GM21717 (cell line): ENCODE measurements at regions not wholly inside any gene's neighbourhood (a gene's known extent, or its start where the extent isn't known, plus 50 kb on each side); places are given as distances from the start of the nearest gene placed in this dataset.
"Not testable (repeated sequence)": the region's sequence is repeated elsewhere in the genome, so short reads cannot be mapped to it uniquely, and the experiment has no call there.

ENCODE experiments used
- ATAC-seq: cut with Tn5 transposase; IDR thresholded peaks from one replicate; pipeline ENCODE4 v1.9.1; 2021; ENCODE audit warnings: mild to moderate bottlenecking, moderate library complexity; ENCODE audit not compliant: unreplicated experiment

DNA sequence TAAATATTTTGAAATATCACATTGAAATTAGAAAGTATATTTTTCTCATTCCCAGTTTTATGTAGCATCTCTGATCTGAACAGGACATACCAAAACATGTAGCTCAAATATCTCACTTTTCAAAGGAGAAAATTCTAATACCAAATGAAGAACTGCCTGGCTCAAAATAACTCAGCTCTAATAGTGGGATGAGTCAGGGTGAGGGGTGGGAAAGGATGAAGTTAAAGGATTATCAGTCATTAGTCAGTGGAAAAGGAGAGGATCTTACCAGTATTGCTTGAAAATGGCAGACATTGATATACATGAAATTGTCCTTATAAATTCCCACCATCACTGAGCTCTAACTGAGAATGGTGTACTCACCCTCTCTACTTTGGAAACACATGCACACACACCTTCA is 803.2 kb downstream of the RAPGEF2 start:
- ATAC-seq = no peak

GRCh38 chr4:159906517-159906916 is 803.6 kb downstream of the RAPGEF2 start:
- no peak for ATAC-seq

DNA sequence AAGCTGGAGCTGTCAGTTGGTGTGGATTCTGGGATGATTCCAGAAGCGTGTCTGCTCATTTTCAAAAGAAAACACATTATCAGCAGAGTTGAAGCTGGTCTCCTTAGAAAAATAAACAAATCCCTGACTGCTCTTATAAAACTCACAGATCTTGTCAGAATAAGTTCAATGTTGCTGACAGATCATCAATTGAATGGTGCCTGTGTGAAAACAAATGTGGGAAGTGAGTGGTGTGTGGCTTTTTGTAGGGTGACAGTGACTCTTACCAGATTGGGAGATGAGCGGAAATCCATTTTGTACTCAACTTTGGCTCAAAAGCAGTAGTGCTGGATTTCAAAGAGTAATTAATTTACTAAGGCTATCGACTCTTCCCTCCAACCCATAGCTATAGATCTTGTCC is 807.8 kb downstream of the RAPGEF2 start:
- ATAC-seq = no peak

- ATAC-seq = no peak
These were observed 819.2 kb downstream of the RAPGEF2 start for GRCh38 chr4:159922119-159922518.

- ATAC-seq = no peak
These were observed 822.9 kb downstream of the RAPGEF2 start for GRCh38 chr4:159925770-159926169.

DNA sequence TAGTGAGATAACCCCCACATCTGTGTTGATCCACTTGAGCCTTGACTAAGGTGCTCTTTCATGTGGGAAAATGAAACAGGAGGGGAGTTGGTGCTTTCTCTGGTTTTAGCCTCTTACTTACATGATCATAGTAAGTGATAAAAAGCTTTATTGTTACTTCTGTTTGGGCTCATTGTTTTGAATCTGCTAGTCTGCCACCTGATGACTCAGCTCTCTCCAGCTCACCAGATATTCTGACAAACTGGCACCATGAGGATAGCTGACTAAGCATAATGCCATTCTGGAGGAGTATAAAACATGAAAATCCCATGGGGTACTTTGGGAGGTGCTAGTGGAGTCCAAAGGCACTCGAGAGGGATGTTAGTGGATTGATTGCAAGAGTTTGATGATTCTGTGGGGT is 824.0 kb downstream of the RAPGEF2 start:
- no peak for ATAC-seq

DNA sequence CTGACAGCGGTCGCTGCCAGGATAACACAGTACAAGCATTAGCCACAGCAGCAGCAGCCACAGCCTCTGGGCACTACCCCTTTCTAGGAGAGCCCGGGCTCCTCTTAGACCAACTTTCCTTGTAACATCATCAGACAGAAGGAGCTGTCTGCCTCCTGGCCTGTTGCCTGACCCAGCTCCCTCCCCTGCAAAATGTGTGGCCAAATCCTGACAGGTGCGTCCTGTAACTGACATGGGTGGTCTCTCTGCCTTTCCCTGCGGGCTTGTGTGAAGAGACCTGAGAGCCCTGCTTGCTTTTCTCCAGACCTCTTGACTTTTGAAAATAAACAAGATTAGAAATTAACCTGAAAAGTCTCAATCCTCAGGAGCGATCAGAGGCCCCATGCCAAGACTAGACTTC is 824.9 kb downstream of the RAPGEF2 start:
- no peak for ATAC-seq

GRCh38 chr4:159934602-159935001 is 831.7 kb downstream of the RAPGEF2 start:
- not testable (repeated sequence) for ATAC-seq

DNA sequence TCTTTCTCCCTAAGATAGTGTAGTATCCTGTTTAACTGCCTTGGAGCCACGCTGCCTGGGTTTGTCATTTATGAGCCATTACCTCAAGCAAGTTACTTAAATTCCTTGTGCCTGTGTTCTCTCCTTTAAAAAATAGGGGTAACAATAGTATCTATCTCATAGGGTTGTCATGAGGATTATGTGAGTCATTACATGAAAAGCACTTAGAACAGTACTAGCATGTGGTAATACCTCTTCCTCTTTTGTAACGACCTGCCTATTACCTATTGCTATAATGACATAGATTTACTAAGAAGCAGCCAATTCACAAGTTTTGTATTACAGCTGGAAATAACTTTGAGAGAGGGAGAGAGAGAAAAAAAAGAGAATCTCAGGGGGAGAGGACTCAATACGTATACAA is 834.7 kb downstream of the RAPGEF2 start:
- peak; percentile 97 for ATAC-seq

DNA sequence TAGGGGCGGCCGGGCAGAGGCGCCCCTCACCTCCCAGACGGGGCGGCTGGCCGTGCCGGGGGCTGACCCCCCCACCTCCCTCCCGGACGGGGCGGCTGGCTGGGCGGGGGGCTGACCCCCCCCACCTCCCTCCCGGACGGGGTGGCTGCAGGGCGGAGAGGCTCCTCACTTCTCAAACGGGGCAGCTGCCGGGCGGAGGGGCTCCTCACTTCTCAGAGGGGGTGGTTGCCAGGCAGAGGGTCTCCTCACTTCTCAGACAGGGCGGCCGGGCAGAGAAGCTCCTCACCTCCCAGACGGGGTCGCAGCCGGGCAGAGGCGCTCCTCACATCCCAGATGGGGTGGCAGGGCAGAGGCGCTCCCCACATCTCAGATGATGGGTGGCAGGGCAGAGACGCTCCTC is 836.8 kb downstream of the RAPGEF2 start:
- not testable (repeated sequence) for ATAC-seq

GRCh38 chr4:159941076-159941475 is 838.2 kb downstream of the RAPGEF2 start:
- no peak for ATAC-seq

GRCh38 chr4:159944477-159944876 is 841.6 kb downstream of the RAPGEF2 start:
- ATAC-seq = no peak

DNA sequence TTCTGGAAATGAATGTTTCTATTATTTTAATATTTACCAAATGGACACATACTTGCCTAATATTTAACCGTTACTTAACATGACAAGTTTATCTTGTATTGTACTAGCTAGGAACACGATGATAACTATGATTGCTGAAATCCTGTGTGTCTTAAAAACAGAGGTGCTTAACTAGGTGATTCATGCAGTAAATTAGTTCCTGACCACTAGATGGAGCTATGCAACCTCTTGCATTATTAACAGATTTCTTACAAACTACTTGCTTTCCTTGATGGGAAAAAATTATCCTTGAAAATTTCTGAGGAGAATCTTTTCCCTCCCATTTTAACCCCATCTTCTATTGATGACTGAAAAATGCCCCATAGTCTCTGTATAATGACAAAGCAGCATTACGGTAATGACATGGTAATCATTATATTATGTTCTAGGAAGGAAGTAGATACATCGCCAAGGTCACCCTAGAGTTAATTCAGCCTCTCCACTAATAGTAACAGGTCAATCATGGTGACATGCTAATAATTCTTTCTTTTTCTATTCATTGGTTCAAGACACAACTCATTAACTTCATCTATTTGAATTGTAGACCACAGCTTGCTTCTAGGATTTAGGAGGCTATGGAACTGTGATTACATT is 844.2 kb downstream of the RAPGEF2 start:
- peak; percentile 68 for ATAC-seq

- ATAC-seq = no peak
These were observed 847.8 kb downstream of the RAPGEF2 start for GRCh38 chr4:159950707-159951106.

DNA sequence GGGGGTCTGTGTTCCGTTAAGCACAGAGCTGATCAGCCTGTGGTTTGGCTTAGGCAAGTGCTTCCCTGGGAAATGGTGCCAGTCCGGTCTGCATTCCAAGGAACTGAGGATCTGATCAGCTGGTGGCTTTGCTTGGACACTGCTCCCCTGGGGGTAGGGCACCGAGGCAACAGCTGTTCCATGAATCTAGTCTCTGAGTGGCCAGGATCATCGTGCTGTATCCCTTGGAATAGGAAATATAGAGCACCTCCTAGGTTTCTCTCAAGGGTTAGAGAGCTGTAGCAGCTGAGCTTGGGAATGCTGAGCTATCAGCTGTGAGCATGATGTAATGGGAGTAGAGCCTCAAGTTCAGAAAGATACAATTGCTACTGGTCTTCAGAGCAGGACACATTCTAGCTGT is 863.9 kb downstream of the RAPGEF2 start:
- no peak for ATAC-seq

DNA sequence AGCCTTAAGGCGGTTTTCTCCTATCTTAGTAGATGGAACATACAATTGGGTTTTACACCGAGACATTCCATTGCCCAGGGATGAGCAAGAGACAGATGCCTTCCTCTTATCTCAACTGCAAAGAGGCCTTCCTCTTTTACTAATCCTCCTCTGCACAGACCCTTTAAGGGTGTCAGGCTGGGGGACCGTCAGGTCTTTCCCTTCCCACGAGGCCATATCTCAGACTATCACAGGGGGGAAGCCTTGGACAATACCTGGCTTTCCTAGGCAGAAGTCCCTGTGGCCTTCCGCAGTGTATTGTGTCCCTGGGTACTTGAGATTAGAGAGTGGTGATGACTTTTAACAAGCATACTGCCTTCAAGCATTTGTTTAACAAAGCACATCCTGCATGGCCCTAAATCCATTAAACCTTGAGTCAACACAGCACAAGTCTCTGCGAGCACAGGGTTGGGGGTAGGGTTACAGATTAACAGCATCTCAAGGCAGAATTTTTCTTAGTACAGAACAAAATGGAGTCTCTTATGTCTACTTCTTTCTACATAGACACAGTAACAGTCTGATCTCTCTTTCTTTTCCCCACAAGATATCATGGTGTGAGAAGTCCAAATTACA is 874.1 kb downstream of the RAPGEF2 start:
- ATAC-seq = not testable (repeated sequence)

DNA sequence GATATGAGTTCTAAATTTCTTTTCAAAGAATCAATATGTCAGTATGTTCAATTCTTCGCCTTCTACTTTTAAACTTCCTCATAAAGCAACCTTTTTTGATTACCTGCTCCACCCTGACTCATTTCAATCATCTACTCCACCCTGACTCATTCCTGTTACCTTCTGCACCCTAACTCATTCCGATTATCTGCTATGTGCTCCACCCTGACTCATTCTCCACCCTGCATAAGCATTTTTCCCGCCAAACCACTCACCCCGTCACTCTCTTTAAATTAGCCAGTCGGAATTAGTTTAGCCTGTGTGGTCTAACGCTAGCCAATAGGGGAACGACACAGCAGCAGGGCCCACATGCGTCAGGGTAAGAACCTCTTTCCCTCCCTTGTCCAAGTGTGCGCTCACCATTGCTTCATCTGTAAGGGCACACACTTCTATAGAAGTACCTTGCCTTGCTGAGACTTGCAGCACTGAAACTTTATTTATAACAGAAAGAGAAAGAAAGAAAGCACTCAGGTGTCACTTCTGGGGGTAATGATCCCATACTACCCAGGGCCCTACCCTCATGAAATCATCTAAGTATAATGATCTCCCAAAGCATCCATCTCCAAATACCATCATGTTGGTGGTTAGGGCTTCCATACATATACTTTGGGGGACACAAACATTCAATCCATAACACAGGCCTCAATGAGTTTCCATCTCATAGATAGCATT is 875.2 kb downstream of the RAPGEF2 start:
- no peak for ATAC-seq

GRCh38 chr4:159979351-159979750 is 876.5 kb downstream of the RAPGEF2 start:
- no peak for ATAC-seq

DNA sequence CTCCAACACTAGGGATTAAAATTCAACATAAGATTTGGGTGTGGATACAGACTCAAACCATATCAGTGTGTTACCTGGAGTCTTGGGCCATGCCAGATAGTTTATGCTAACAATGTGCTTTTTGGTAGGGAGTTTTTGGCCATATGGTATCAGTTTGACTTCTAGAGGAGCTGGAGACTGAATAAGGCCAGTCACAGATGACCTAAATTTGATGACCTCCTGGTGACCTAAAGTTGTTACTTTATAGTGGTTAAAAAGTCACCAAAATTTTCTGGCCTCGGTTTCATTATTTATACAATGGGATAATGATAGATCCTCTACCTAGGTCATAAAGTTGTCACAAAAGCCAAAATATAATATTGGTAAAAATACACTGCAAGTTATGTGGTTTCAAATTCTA is 877.1 kb downstream of the RAPGEF2 start:
- no peak for ATAC-seq

GRCh38 chr4:159980826-159981468 is 878.1 kb downstream of the RAPGEF2 start:
- ATAC-seq = no peak

DNA sequence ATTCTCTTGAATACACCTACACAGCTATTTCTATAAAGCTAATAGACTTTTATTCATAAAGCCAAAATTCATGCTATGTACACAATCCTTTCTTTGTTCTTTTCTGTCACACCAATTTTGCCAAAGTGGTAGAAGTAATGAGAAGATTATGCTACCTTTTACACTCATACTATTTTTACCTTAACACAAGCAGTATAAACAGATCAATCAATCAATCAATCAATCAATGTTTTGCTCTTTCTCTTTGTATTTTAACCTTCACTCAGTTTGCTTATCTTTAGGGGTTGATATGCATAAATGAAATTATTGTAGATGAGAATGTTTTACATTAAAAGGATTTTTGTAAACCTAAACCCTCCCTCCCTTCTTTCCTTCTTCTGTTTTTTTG is 878.6 kb downstream of the RAPGEF2 start:
- no peak for ATAC-seq

DNA sequence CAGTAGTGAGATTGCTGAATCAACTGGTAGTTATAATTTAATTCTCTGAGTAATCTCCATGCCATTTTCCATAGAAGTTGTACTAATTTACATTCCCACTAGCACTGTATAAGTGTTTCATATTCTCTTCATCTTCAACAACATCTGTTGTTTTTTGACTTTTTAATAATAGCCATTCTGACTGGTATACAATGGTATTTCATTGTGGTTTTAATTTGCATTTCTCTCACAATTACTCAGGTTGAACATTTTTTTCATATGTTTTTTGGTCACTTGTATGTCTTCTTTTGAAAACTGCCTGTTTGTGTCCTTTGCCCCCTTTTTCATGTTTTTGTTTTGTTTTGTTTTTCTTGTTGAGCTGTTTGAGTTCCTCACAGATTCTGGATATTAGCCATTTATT is 880.2 kb downstream of the RAPGEF2 start:
- no peak for ATAC-seq
